OCI-LY3 (cell line): ENCODE measurements at regions not wholly inside any gene's neighbourhood (a gene's known extent, or its start where the extent isn't known, plus 50 kb on each side); places are given as distances from the start of the nearest gene placed in this dataset.

ENCODE experiments used
- EZH2phosphoT487 ChIP-seq: fragments of 200-600 bp; shearing (Covaris generic); IDR thresholded peaks from 2 replicates; pipeline ENCODE4 v1.6.1; 2018; ENCODE audit warnings: antibody characterized with exemption, mixed run types, low read depth
- TF ChIP-seq, protein P1 (sequence below): fragments of 200-600, 300-600 bp; sonication (generic); IDR thresholded peaks from 2 replicates; pipeline ENCODE4 v1.5.1; 2014; ENCODE audit warnings: antibody characterized with exemption, low read length, low read depth

DNA sequence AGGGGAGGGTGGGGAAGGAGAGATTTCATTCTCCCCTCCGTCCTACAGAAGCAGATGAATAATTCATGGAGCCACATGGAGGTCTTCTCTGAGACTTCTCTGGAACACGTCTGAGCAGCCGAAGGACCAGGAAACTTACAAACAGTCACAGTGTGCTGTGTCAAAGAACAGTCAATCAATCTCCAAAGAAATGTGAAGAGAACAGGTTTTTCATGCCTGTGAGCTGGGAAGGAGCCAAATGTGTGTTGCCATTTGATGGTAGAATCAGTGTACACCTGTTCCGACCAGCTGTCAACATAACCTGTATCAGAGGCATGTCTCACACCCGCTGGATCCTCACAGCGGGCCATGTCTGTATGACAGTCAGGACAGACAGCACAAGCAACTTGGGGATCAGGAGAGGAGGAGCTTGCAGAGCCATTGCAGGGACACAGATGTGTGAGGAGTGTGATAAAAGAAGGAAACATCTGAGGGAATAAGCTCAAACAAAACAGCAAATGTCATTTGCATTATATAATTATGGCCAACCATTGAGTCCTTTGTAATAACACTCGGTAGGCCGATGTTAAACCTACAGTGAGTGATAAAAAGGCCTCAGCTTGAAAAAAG lies 298.5 kb downstream of the EN1 start:
- TF ChIP-seq, protein P1, sequence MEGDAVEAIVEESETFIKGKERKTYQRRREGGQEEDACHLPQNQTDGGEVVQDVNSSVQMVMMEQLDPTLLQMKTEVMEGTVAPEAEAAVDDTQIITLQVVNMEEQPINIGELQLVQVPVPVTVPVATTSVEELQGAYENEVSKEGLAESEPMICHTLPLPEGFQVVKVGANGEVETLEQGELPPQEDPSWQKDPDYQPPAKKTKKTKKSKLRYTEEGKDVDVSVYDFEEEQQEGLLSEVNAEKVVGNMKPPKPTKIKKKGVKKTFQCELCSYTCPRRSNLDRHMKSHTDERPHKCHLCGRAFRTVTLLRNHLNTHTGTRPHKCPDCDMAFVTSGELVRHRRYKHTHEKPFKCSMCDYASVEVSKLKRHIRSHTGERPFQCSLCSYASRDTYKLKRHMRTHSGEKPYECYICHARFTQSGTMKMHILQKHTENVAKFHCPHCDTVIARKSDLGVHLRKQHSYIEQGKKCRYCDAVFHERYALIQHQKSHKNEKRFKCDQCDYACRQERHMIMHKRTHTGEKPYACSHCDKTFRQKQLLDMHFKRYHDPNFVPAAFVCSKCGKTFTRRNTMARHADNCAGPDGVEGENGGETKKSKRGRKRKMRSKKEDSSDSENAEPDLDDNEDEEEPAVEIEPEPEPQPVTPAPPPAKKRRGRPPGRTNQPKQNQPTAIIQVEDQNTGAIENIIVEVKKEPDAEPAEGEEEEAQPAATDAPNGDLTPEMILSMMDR: no peak
- TF ChIP-seq EZH2phosphoT487: no peak
